Posterior vena cava (tissue), 2 donors: ENCODE measurements at regions not wholly inside any gene's neighbourhood (a gene's known extent, or its start where the extent isn't known, plus 50 kb on each side); places are given as distances from the start of the nearest gene placed in this dataset.
A peak's percentile ranks its signal among the peaks of the same experiment; 100 is the strongest.

Experiments used
- DNase-seq: peaks from one replicate; pipeline ENCODE4 v3.0.0-alpha.2; 2020; ENCODE audit warnings: low spot score
- intact Hi-C, 2 donors: fragments of 100-400 bp; cut with DNase I; formaldehyde crosslinking; loops; one replicate each; pipeline versions ENCODE4 v1.14.1 to v1.14.2; 2022 to 2023
- donor health status: DM: yes; HTN: yes; CAD: no.
- donor health status: DM: yes; HTN: yes; CAD: no.

DNA sequence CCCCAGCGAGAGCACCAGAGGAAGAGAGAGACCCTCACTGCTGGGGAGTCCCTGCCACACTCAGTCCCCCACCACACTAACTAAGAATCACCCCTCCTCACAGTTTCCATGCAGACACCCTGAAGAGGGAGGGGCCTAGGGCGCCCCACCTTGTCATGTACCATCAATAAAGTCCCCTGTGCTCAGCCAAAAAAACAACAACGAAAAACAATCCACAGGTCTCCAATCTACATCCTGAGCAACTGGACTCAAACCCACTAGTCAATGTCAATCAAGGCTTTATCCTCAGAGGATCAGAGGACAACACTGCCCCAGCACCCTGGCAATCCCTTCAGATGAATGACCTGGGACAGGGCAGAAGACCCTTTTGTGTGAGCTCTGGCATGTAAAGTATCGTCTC, 210.1 kb upstream of the MSX2 start:
- intact Hi-C loops: loop anchor here in 1 of 2 donors (2.0 kb wide), 1 partner anchor 50 kb away; no protein-coding TSS in a partner anchor
- DNase-seq: no peak

DNA sequence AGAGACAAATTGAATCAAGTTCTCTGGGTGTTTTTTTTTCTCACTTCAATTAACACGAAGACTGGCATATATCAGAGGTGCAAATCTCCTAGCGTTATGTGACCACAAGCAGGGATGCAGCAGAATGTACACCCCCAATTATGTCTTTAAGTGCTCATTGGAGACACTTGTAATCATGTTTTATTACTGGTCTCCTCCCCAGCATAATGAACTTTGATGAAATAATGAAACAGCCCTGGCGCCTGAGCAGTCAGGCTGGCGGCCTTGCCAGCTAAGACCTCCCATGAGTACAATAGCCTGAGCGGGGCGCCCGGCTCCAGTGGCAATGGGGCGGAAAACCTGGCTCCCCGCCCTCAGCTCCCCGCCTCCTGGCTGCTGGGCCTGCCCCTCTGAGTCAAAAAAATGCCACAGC, 209.4 kb upstream of the MSX2 start:
- intact Hi-C loops: loop anchor here in 1 of 2 donors (2.0 kb wide), 1 partner anchor 50 kb away; no protein-coding TSS in a partner anchor
- no peak for DNase-seq

DNA sequence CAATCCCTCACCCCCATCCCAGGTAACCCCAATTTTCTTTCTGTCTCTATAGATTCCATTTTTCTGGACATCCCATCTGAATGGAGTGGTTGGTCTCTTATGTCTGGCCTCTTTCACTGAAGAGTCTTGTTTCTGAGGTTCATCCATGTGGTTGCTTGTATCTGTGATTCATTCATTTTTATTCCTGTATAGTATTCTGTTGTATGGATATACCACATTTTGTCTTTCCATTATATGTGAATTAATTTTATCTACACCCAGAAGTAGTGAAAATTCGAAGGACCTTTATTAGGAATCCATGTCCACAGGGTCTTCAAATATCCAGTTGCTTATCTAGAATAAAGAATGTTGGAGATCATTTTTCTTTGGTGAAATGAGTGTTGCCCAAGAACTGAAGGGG, 207.6 kb upstream of the MSX2 start:
- no peak for DNase-seq
- intact Hi-C loops: no loop called here

DNA sequence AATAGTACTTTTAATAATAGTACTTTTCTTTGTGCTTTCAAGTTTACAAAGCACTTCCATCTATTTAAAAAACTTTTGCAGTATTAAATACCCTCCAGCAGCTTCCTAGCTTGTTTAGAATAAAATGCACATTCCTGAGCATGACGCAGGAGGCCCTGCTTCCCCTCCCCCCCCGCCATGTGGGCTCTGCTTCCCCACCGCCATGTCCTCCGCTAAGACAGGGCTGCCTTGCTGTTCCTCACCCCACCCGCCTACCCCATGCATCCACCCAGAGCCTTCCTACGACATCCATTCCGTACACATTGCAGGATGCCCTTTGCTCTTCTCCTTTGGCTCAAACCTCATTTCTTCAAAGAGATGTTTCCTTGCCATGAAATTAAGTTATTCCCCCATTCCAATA, 205.9 kb upstream of the MSX2 start:
- intact Hi-C loops: no loop called here

DNA sequence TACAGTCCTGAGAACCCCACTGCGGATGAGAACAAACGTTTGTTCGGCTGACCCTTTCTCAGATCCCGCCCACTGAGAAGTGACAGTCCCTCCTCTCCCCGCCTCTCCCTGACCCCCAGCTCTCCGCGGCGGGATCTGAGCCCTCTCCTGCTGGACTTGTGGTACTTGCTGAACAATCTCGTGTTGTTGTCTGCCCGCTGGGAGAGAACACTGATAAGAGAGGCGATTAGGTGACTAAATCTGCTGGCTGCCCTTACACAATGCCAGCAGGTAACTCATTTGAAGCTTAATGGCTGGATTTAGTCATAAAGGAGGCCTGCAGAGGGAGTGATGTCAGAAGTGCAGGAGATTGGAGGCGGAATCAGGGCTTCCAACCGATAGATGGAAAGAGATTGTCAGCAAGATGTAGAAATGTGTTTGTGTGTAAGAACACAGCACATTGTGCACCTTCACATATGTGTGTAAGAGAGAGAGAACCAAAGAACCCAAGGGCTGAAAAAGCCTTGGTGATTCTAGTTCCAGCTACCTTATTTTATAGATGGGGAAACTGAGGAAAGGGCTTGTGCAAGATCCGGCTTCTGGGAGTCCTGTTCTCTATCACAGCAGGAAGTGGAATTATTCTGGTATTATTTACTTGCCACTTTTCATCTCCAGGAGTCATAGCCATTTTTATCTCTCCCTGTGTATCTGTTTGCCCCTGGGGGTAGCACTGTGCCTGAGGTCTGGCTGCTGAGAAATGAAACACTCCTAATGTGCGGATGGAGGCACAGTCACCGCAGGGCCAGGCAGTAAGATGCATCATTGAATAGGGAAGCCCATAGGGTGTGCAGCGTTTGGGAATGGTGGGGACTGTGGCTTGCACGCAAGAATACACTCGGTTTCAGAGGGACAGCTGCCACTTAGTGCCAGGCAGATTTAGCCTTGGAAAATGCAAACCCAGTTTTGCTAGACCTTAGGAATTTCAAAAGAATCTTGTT, 203.7 kb upstream of the MSX2 start:
- intact Hi-C loops: loop anchor here in 1 of 2 donors (5.0 kb wide), 1 partner anchor 1312 kb away; no protein-coding TSS in a partner anchor
- no peak for DNase-seq

More for the DNA sequence above, 205.9 kb upstream of the MSX2 start:
- no peak for DNase-seq

DNA sequence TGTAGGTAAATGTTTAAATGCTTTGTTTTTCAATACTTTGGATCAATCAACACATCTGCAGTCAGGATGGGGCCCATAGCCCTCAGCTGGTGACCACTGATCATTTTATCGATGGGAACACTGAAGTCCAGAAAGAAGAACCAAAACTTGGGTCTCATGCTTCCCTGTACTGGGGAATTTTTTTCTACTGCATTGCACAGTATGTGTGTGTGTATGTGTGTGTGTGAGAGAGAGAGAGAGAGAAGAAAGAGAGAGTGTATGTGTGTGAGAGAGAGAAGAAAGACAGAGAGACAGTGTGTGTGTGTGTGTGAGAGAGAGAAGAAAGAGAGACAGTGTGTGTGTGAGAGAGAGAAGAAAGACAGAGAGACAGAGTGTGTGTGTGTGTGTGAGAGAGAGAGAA, 202.9 kb upstream of the MSX2 start:
- intact Hi-C loops: loop anchor here in 1 of 2 donors (5.0 kb wide), 1 partner anchor 1311 kb away; no protein-coding TSS in a partner anchor
- no peak for DNase-seq

DNA sequence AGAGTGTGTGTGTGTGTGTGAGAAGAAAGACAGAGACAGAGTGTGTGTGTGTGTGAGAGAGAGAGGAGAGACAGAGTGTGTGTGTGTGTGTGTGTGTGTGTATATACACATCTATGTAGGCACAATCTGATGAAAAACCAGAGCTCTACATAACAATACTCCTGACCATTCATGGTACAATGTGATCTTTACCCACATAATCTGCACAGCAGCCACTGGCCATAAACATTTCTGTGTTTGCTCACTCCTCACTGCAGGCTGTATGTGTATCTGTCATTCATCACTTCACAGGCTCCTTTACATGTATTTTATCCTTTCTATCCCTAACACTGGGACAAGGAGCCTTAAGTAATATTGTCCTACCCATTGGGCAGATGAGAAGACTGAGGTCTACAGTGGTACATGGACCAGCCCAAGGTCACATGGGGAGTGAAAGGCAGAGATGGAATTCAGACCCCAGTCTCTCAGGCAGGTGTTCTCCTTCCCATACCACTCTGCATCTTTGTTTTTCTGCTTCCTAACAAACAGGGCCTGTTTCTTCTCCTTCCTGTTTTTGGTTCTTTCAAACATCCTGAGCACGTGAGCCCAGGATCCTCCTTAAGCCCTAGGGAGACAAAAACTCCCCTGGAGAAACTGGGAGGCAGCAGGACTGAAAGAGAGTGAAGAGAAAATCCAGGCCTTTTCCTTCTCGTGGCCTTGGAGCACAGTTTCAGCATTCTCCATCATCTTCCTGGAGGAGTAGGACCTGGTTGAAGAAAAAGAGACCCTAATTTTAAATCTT, 201.7 kb upstream of the MSX2 start:
- no peak for DNase-seq
- intact Hi-C loops: loop anchor here in 1 of 2 donors (5.0 kb wide), 1 partner anchor 1310 kb away; no protein-coding TSS in a partner anchor

DNA sequence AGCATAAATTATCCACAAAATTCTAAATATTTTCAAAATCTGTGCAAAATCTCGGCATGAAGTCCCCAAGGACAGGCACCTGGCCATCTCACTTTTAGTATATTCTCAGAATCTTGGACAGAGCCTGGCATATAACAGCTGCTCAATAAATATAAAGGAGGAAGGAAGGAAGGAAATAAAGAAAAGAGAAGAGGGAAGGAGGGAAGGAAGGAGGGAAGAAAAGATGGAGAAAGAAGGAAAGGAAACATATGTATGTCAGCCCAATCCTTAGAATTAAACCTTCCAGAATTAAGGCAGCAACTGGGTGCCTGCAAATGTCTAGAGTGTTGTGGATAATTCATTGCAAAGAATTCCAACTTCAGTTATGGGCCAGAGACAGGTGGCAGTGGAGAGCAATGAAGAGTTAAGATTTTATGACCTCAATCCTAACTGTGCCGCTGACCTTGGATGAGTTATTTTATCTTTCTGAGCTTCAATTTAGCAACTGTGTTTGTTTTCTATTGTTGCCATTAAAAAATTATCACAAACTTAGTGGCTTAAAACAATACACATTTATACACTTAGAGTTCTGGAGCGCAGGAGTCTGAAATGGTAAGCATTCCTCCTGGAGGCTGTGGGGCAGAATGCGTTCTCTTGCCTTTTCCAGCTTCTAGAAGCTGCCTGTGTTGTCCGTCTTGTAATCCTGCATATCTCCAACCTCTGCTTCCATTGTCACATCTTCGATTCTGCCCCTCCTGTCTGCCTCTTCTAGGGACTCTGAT, 200.9 kb upstream of the MSX2 start:
- DNase-seq: no peak
- intact Hi-C loops: loop anchor here in 1 of 2 donors (5.0 kb wide), 1 partner anchor 1309 kb away; no protein-coding TSS in a partner anchor

DNA sequence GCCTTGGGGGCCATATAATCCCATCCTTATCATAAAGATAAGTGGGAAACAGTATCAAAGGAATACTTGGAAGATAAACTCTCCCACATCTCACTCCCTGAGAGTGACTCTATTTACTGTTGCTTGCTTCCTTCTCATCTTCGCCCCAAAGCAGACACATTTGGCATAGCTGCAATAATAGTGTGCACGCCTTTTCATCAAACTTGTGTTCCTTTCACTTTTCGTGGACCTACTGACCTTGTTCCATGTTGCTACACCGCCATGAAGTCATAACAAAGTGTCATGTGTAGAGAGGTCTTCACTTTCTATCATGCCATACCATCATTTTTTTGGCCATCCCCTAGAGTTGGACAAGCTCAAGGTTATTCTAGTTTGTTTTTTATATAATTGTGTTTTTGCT, 200.0 kb upstream of the MSX2 start:
- DNase-seq: no peak
- intact Hi-C loops: loop anchor here in 1 of 2 donors (5.0 kb wide), 1 partner anchor 1308 kb away; no protein-coding TSS in a partner anchor

DNA sequence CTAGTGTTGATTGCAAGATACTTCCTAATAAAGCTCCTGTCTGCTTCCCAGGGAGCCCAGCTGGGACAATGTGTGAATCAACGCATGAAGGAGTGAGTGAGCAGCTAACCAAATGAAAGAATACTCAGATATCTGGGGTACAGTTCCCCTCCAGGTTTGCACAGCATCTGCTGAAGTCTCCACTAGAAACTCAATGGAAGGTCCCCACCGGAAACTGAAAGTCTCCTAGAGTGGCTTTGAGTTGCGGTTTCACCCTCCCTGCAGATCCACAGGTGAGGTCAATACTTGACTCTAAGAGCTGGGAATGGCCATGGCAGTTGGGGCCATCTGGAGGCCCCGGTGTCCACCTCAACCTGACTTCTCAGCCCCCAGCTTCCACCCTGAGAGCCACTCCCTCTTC, 198.2 kb upstream of the MSX2 start:
- DNase-seq: no peak
- intact Hi-C loops: no loop called here

DNA sequence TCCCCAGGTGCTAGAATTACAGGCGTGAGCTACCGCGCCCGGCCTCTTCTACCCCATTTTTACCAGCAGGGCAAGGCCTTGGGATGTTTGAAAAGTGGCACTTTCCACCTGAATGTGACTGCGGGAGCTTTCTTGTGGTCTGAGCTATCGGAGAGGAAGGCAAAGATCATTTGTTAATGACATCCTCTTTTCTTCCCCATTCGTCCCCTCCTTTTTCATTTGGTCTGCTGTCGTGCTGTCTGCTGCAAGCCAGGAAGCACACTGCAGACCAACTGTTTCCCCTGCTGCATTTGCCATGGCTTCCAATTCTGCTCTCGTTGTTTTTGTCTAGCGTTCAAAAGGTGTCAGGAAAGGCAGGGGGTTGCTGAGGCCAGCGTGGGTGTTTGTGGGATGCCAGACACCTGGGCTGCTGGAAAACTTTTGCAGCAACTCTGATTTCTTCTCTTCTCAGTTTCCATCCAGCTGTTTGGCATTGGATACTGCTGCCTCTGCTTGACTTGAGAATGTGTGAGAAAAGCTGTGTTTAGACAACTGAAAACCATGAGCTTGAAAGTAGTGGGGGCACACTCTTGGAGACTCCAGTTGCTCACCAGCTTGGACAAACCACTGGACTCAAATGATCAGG, 196.4 kb upstream of the MSX2 start:
- DNase-seq: no peak
- intact Hi-C loops: no loop called here

DNA sequence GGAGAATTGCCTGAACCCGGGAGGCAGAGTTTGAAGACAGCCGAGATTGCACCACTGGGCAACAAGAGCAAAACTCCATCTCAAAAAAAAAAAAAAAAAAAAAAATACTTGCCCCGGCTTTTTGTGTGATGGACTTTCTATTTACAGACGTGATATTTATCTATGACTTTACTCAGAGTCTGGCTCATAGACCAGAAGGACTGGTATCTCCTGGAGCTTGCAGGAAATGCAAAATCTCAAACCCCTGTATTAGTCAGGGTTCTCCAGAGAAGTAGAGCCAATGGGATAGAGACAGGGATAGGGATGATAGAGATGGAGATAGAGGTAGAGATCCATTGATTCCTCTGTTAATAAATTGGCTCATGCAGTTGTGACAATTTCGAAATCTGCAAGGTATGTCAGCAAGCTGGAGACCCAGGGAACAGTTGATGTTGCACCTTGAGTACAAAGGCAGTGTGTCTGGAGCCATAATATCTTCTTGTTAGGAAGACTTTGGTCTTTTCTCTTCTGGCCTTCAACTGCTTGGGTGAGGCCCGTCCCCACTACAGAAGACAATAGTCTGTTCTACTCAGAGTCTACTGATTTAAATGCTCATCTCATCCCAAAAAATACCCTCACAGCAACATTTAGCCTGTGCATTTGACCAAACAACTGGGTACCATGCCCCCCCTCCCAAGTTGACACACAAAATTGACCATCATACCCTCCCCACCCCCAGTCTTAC, 195.4 kb upstream of the MSX2 start:
- intact Hi-C loops: no loop called here
- no peak for DNase-seq

DNA sequence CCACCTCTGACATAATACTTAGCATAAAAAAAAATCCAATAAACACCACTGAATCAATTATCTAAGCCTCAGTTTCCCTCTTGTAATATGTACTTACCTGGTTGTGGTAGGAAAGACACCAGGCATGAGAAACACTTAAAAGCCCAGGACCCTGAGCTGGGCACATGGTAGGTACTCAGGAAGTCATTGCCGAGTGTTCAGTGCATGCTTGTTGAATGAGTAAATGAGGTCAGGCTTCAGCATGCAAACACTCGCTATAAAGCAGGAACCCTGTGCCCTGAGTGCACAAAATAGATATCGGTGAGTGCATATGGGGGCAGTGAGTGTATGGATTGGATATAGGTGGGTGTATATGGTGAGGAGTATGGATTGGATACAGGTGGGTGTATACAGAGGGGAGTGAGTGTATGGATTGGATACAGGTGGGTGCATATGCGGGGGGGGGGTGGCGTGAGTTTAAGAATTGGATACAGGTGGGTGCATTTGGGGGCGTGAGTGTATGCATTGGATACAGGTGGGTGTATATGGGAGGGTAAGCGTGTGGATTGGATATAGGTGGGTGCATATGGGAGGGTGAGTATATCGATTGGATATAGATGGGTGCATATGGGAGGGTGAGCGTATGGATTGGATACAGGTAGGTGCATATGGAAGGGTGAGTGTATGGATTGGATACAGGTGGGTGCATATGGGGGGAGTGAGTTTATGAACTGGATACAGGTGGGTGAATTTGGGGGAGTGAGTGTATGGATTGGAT, 194.3 kb upstream of the MSX2 start:
- intact Hi-C loops: no loop called here
- no peak for DNase-seq

DNA sequence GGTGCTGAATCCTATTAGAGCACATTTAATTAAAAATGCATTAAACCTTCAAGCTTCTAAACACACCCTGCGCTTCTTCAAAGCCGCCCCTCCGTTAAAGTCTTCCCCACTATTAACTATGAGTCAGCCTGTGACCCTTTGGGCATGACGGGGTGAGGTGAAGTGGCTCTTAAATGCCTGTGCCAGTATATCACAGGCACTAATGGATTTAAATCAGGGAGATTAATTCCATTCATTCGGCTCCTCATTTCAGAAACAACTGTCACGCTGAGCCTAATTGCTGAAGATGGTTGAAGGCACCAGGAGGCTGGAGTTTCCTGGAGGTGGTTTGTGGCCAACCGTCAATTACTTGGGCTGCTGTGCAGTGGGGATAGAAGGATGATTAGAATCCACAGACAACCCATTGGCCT, 192.6 kb upstream of the MSX2 start:
- DNase-seq: no peak
- intact Hi-C loops: no loop called here

DNA sequence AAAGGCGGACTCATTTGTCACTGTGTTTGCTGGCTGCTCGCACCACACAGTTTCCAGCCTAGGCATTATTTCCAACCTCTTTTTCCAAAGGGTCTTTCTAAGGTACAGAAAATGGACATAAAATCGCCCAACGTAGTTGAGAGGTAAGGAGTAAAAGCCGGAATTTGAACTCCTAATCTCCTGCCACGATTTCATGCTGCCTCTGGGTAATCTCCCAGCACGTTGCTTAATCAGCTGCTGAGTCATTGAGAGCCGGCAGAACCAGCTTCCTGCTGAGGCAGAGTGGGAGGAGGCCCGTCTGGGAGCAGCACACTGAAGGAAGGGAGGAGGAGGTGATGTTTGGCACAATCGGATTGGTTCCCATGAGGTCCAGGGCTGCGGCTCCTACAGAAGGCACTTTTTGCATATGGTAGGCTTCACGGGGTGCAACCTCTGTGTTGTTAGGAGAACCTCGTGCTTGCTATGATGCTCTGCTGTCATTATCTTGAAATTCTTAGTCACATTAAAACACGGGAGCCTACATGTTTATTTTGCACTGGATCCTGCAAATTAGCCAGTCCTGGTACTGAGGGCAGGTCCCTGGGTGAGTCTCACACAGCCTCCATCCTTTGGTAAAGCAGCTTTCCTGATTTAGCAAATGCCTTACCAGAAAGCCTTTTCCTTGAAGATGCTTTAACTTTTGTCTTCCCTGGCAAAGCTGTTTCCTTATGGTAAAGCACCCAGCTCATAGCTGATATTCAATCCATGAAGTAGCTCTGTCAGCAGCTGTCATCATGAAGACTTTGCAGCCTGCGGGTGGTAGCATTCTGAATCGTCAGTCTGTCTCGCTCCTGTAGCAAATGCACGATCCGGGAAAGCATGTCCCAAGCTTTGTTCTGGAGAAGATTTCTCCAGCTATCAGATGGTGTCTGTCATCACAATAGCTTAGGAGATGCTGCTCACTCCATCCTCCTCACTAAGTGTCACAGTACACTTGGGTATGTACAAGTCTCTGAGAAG, 191.6 kb upstream of the MSX2 start:
- intact Hi-C loops: no loop called here
- DNase-seq: peak; percentile 92

DNA sequence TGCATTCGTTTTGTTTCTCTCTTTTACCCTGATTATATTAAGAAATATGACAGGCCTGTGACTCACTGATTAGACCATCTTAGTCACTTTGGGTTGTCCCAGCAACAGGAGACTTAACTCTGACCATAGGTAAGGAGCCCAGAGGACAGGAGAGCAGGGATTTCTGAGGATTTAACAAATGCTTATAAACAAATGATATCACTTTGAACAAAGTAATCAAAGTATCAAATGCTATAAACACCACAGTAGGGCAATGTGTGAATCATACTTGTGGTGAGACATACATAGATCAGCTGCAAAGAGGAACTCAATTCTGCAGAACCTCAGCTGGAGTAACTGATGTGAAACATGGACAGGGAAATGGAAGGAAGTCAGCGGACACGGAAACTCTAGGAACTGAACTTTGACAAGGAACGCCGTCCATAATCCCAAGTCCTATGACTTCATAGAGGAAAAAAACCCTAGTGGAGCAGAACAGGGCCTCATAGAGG, 190.6 kb upstream of the MSX2 start:
- intact Hi-C loops: no loop called here
- no peak for DNase-seq
